Hippocampal formation (tissue), 2 donors: ENCODE measurements at regions not wholly inside any gene's neighbourhood (a gene's known extent, or its start where the extent isn't known, plus 50 kb on each side); places are given as distances from the start of the nearest gene placed in this dataset.
A peak's percentile ranks its signal among the peaks of the same experiment; 100 is the strongest.

ENCODE experiments used
- DNase-seq, 2 donors: peaks; one replicate each; lab custom pipeline; 2025; lab: John Stamatoyannopoulos, UW

GRCh38 chr12:97274386-97274785, 188.2 kb upstream of the RMST start:
- no peak for DNase-seq

- peak; percentile 80 to 82 for DNase-seq
Measured at GRCh38 chr12:97275256-97275655, 187.3 kb upstream of the RMST start.

DNA sequence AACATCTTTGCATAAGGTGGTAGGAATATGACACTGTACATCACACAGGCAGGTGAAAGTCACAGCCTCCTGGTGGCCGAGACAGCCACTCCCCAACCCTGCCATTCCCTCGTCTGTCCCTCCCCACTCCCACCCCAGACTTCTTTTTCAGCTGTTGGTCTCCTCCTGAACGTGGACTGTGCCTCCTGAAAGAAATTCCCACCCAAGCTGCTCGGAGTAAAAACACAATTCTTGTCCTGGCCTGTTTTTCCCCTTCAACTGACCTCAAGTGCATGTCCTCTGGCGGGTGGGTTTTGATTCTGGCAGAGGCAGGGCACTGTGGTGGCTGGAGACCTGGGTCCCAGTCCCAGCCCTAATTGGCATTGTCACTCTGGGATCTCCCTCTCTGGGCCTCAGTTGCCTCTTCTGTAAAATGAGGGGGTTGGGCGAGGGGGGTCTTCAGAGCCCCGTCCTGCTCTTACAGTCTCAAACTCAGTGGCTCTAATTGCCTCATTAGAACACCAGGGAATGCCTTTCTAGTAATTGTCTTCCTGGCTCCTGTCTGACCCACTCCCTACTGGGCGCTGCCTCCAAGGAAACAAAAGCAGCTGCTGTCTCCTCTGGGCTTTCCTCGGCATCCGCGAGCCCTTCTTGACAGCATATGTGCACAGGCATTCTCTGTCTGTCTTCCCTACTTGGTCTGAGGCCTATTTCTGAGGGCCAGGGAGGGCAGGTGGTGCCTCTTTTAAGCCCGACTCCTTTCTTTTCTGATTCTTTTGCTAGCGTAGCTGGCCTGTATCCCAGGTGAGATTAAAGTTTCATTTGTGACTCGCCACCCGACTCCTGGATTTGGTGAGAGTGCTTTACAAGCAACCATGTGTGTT, 186.6 kb upstream of the RMST start:
- DNase-seq = peak; percentile 8 to 18

GRCh38 chr12:97276661-97277429, 185.8 kb upstream of the RMST start:
- DNase-seq = no peak

- no peak for DNase-seq
Measured at GRCh38 chr12:97283297-97283696, 179.3 kb upstream of the RMST start.

DNA sequence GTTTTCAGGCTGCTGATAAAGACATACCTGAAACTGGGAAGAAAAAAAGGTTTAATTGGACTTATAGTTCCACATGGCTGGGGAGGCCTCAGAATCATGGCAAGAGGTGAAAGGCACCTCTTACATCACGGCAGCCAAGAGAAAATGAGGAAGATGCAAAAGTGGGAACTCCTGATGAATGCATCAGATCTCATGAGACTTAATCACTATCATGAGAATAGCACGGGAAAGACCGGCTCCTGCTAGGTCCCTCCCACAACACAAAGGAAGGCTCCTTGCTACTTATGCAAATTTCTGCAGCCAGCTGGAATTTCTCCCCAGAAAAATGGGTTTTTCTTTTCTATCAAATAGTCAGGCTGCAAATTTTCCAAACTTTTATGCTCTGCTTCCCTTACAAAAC, 174.1 kb upstream of the RMST start:
- DNase-seq = no peak

DNA sequence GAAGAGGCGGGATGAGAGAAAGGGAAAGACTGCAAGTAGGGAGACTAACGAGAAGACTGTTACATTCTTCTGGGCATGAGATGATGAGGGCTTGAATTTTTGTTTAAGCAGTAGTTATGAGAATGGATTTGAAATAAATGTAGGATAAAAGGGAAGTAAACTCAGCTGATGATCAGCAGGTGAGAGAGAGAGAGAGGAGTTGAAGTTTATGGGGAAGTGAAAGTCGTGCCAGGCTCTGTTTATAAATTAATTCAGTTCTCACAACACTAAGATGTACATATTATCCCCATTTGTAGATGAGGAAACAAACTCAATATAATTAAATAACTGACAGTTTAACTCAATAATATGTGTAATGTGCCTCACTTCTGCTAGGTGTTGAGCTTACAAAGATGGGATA, 170.0 kb upstream of the RMST start:
- no peak for DNase-seq

DNA sequence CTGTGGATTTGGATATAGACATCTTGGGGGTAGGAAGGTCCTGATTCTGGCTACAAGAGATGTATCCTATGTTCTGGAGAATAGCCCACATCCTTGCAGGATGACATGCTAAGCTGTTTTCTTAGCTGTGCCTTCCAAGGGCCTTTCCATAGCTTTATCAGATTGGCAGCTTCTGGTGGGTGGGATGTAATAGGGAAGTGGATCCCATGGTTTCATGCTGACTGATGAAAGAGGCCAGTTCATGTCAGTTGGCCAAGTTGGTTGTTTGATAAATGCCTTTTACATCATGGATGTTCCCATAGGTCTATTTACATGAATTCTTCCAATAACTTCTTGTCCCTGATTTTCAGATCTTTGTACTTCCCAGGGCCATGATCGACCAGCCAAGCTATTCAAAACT, 169.1 kb upstream of the RMST start:
- no peak for DNase-seq

GRCh38 chr12:97299847-97300246, 162.8 kb upstream of the RMST start:
- DNase-seq = no peak

DNA sequence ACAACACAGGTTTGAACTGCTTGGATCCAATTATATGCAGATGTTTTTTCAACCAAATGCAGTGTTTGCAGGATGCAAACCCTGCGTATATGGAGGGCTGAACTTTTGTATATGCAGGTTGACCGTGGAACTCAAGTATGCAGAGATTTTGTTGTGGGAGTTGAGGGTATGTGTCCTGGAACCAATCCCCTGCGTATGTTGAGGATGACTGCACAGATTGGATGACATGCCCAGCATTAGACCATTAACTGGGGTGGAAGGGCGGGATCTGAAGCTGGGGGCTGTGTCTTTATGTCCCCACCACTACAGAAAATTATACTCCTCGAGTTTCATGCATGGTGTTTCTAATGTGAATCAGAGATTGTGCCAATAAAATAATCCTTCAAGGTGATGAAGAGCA, 162.2 kb upstream of the RMST start:
- DNase-seq = no peak

GRCh38 chr12:97300891-97301290, 161.7 kb upstream of the RMST start:
- no peak for DNase-seq

GRCh38 chr12:97301576-97301975, 161.0 kb upstream of the RMST start:
- no peak for DNase-seq

- DNase-seq = no peak
Measured at GRCh38 chr12:97305651-97306050, 157.0 kb upstream of the RMST start.

DNA sequence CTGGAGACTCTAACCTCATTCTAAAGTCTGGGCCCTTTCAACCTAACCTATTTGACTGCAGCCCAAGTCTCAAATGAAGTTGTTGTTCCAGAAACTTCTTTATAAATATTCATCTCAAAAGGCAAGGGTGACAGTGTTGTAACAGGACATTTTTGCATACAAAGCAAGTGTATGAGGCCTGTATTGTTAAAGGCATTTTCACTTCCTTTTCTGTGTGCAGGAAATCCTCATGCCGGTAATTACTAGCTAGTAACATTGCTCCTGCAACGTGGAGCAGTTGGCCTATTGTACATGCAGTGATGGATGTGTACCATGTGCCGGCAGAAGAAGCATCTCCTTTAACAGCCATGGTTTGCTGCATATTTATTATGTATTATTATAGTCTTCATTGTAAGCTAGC, 156.5 kb upstream of the RMST start:
- no peak for DNase-seq

DNA sequence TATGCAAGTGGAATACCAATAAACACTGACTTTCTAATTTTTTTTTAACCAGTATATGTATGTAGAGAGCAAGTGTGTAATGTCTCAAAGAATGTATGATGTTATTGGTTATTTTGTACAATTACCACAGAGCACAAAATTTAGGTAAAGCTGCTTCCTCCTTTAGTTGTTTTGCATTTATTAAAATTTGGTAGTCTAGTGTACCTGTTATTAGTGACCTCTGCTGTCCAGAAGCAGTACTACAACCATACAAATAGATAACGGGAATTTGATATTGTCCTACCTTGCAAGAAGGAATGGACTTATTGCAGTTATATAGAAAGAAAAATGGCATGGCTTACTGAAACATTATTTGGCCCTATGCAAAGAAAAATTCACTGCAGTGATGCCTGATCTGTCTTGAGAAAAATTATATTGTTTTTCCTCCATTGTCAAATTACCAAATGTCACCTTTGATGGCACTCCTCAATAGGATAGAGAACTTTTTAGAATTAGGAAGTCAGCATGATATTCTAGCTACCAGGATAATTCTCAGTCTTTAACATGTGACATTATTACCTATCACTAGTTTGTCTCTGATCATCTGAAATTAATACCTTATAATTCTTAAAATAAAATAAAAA, 153.9 kb upstream of the RMST start:
- peak in 1 of 2 donors; percentile 59 for DNase-seq

DNA sequence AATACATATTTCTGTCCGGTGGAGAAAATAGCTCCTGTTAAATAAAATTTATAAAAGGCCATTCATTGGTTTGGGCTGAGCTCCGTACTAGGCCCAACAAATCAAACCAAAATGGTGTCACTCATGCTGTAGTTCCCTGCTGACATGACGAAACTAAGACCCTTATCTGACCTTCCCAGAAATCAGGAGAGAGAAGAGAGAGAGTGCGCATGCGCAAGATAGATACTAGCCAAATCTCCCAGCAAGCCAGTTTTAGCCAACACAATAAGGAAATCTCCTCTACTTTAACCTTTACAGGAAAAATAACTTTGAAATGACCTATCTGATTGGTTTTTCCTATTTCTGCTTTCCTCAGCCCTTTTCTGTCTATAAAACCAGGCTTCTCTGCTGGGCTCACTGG, 152.7 kb upstream of the RMST start:
- DNase-seq = no peak

- no peak for DNase-seq
Measured at GRCh38 chr12:97312570-97313135, 150.0 kb upstream of the RMST start.

GRCh38 chr12:97313471-97314190, 149.0 kb upstream of the RMST start:
- no peak for DNase-seq

- no peak for DNase-seq
Measured at GRCh38 chr12:97316321-97316720, 146.3 kb upstream of the RMST start.

GRCh38 chr12:97321621-97322020, 141.0 kb upstream of the RMST start:
- no peak for DNase-seq

- DNase-seq = no peak
Measured at GRCh38 chr12:97322388-97322787, 140.2 kb upstream of the RMST start.

DNA sequence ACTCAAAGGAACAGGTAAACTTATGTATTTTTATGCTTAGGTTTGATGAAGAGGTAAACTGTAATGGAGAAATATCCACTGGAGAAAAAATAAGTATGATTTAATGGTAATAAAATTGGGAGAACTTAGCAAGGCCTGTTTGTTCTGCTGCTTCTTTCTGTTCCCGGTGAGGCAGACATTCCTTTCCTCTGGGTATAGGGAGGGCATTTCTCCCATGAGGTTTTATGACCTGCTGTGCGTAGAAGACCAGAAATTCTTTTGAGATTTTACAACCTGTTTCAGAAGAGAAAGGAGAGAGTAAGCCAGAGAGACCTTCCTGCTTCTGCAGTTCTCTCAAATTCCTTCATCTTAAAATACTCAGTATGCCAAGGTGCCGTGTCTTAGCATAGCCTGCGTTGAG, 139.4 kb upstream of the RMST start:
- no peak for DNase-seq
